AG10803 (cell line): ENCODE measurements at regions not wholly inside any gene's neighbourhood (a gene's known extent, or its start where the extent isn't known, plus 50 kb on each side); places are given as distances from the start of the nearest gene placed in this dataset.

Experiments
- DNase-seq: peaks from one replicate; pipeline ENCODE4 v3.0.0; 2010; ENCODE audit warnings: low read depth
- H3K4me3 ChIP-seq: 2 replicates; pipeline ENCODE4 v1.5.1; 2011; ENCODE audit warnings: mild to moderate bottlenecking, low read length, control low read depth
- TF ChIP-seq, protein P1 (sequence below): conservative IDR thresholded peaks from 2 replicates; pipeline ENCODE4 v1.5.1; 2011; ENCODE audit warnings: mild to moderate bottlenecking, low read length, control low read depth, inconsistent platforms

DNA sequence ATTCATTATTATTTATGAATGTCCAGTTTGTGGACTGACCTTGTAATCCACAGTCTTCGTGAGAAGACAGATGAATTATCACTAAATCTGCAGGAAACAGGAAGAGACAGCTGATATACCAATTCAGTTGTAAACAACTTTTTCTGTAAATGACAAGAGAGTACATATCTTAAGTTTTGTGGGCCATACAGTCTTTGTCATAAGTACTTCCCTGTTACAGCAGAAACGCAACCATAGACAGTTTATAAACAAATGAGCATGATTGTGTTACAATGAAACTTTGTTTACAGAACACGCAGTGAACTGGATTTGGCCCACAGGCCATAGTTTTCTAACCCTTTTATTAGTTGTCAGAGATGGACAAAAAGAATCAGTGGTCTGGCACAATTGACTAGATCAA is 443.4 kb downstream of the PDGFC start:
- TF ChIP-seq, protein P1, sequence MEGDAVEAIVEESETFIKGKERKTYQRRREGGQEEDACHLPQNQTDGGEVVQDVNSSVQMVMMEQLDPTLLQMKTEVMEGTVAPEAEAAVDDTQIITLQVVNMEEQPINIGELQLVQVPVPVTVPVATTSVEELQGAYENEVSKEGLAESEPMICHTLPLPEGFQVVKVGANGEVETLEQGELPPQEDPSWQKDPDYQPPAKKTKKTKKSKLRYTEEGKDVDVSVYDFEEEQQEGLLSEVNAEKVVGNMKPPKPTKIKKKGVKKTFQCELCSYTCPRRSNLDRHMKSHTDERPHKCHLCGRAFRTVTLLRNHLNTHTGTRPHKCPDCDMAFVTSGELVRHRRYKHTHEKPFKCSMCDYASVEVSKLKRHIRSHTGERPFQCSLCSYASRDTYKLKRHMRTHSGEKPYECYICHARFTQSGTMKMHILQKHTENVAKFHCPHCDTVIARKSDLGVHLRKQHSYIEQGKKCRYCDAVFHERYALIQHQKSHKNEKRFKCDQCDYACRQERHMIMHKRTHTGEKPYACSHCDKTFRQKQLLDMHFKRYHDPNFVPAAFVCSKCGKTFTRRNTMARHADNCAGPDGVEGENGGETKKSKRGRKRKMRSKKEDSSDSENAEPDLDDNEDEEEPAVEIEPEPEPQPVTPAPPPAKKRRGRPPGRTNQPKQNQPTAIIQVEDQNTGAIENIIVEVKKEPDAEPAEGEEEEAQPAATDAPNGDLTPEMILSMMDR: no peak
- no peak overlapping the region for H3K4me3 ChIP-seq
- DNase-seq: no peak

DNA sequence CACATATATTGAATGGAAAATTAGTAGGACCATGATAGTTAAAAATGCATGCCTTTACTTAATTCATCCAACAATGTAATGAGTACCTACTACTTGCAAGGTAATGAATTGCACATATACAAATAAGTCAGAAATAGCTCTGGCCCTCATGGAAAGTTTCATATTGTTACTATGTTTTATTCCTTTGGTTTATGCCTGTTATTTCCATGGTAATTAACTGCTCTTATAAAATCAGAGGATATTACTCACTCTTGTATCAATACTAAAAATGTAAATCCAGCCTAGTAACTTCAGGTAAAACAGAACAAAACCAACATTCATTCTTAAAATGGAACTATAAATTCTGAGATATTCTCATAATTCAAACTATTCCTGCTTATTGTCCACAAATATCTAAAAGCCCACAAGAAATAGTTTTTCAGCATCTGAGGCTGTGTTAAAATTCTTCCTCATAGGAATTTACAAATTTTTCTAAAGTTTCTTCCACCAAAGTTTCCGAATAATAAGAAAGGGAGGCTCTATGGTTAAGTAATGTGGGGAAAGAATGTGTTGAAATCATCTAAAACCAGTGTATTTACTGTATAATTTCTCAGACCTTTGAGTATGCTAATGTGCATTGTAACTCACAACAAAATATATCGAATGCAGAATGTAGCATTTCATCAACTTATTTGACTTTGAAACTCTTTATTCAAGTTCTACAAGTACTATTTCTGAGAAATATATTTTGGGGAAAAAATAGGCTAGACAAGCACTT is 444.2 kb downstream of the PDGFC start:
- TF ChIP-seq, protein P1: no peak
- H3K4me3 ChIP-seq: no peak overlapping the region
- DNase-seq: no peak

DNA sequence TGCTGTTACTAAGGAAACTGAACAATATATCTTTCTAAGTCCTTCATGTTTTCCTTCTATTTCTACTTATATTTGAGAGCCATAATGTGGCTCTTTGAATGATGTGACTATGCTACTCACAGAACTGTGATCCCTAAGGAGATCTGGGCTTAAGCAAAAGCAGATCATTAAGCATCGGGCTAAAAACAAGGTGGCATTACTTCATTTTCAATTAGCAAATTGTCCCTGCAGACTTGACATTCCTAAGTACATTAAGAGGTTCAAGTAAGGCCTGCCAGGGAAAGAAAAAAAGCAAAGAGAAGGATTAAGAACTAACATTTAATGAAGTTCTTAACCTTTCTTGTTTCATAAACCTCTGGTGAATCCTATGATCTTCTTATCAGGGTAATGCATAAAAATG is 447.6 kb downstream of the PDGFC start:
- no peak for DNase-seq
- TF ChIP-seq, protein P1: no peak
- no peak overlapping the region for H3K4me3 ChIP-seq

GRCh38 chr4:156523492-156523891 is 448.1 kb downstream of the PDGFC start:
- no peak overlapping the region for H3K4me3 ChIP-seq
- TF ChIP-seq, protein P1: no peak
- DNase-seq: no peak

GRCh38 chr4:156521631-156522030 is 450.0 kb downstream of the PDGFC start:
- TF ChIP-seq, protein P1: no peak
- no peak for DNase-seq
- H3K4me3 ChIP-seq: no peak overlapping the region

GRCh38 chr4:156517956-156518355 is 453.6 kb downstream of the PDGFC start:
- H3K4me3 ChIP-seq: no peak overlapping the region
- no peak for DNase-seq
- TF ChIP-seq, protein P1: no peak

- TF ChIP-seq, protein P1: no peak
- no peak for DNase-seq
- no peak overlapping the region for H3K4me3 ChIP-seq
Observed at GRCh38 chr4:156517546-156517945, 454.1 kb downstream of the PDGFC start.
